IPS-18c (cell line): ENCODE measurements at regions not wholly inside any gene's neighbourhood (a gene's known extent, or its start where the extent isn't known, plus 50 kb on each side); places are given as distances from the start of the nearest gene placed in this dataset.
"Not testable (repeated sequence)": the region's sequence is repeated elsewhere in the genome, so short reads cannot be mapped to it uniquely, and the experiment has no call there.

ENCODE experiments used
- H3K4me3 ChIP-seq: 2 replicates; pipeline ENCODE4 v1.7.0; 2013; ENCODE audit warnings: low read depth, mild to moderate bottlenecking, low read length, moderate library complexity; ENCODE audit not compliant: insufficient read depth
- H3K9me3 ChIP-seq: one replicate; pipeline ENCODE4 v1.6.1; 2013; ENCODE audit warnings: mild to moderate bottlenecking, low read length, moderate library complexity; ENCODE audit not compliant: control insufficient read depth, insufficient read depth

DNA sequence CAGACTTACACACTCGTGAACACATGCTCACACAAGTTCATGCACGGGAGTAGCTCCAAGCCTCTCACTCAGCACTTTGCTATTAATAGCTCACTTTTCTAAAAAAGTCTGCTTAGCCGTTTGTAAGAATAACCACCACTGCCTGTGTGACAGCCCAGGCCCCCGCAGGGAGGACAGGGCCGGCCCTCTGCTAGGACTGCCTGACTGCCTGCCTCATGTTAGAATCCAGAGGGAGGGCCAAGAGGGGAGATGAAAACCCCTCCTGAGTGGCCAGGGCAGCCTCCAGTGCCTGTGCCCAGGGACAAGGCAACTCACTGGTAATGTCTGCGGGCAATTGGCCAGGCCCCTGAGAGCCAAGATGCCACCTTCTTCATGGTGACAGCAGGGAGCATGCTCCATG lies 152.9 kb upstream of the PLGLB2 start:
- H3K9me3 ChIP-seq, H3K4me3 ChIP-seq: not testable (repeated sequence)

DNA sequence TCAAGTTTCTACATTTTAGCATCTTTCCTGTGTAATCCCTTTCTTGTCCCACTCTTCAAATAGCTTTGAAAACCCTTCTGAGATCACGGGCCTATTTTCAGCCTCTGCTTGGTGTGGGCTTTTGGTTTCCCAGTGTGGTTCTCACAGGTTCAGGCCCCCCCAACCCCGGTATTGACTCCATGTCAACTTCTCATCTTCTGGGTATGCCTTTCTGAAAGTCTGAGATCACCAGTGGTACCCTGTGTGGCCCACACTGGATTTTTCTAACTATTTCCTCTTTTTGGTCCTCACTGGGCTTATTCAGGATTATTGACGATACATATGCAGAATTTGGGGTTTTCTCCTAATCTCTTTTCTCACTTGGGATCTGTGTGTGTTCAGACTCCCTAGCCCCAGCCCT lies 146.9 kb upstream of the PLGLB2 start:
- H3K9me3 ChIP-seq, H3K4me3 ChIP-seq: not testable (repeated sequence)

DNA sequence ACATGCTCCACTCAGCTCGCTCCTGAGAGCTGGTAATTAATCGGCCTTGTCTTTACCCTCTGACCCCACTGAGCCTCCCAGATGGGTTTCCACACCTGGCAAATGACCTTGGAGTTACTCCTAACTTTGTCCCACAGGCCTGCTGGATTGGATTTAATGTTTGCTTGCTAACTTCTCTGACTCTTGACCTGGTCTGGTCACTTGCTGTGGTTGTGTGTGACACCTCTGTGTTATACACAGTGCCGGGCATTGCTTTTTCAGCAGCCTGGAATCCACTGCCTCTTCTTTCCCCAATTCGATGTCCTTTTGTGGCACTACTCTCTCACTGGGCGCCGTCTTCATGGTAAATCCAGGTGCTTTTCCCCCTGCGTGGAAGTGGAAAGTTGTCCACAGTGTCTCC lies 145.8 kb upstream of the PLGLB2 start:
- H3K4me3 ChIP-seq, H3K9me3 ChIP-seq: not testable (repeated sequence)

DNA sequence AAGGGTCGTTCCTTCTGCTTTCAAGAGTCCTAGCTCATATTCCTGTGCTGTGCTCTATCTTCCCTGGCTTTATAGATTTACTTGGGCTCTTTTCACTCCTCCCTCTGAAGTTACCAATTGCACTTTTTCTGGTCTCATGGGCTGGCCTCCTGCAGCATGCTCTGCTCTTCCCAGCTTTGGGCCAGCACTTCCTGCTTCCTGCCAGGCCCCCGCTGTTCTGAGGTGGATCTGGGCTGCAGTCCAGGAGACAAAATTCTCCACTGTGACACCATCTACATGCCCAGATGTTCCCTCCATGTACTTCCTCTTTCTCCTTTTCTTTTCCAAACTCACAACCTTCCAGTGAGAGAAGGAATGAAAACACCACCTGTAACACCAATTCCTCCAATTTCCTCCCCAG lies 145.2 kb upstream of the PLGLB2 start:
- H3K4me3 ChIP-seq, H3K9me3 ChIP-seq: not testable (repeated sequence)

DNA sequence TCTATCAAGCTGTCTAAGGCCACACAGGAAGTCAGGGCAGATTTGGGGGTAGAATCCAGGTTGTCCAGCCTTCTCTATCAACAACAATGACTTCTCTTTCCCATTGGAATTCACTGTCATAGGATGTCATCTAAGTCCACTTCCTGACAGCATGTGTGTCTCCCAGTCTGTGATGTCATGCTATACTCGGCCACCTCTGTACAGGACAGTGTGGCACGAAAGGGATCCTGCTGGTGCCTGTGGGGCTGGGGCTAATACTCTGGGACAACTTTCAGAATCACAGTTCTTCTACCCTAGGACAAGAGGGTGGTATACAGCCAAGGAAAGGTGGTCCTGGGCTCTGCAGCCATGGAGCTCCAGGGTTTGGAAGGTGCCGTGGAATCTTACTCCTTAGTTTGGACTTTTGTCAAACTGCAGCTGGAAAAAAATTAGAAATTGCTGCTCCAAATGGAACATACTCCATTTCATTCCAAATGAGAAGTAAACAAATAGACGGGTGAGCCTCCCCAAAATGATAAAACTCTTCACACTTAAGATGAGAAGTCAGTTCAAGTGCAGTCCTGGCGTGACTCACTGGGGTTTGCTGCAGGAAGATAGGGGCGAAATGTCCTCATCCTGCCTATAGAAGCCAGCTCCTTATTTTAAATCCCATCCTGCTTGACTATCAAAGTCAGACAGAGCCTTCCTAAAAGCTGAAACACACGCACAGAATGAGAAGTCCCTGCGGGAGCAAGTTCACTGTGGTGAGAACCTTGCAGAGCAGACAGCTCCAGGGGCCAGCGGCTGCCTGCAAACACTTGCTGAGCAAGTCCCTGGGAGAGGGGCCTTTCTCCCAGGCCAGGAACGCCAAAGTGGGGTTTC lies 144.2 kb upstream of the PLGLB2 start:
- H3K4me3 ChIP-seq = not testable (repeated sequence)

DNA sequence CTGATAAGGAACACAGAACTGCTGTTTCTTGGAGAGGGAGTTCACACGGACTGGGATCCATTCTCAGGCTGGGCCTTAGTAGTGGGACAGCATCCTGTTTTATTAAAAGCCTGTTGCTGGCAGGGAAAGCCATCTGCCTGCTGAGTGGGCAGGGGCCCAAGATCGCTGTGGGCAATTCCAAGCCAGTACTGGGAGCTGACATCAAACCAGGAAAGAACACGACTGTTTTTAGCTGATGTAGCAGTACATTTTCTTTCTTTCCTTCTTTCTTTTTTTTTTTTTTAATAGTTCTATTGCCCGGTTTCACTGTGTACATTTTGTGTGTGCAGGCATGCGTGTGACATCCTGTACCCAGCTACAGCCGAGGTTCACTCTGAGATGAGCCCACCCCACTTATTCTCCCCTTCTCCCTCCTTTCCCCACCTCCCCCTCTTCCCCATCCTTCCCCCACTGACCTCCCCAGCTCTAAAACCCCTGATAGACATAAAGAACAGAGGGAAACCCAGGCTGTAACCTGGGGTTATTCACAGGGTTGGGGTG lies 143.5 kb upstream of the PLGLB2 start:
- H3K4me3 ChIP-seq, H3K9me3 ChIP-seq: not testable (repeated sequence)

More for the DNA sequence above, 144.2 kb upstream of the PLGLB2 start:
- H3K9me3 ChIP-seq = not testable (repeated sequence)

DNA sequence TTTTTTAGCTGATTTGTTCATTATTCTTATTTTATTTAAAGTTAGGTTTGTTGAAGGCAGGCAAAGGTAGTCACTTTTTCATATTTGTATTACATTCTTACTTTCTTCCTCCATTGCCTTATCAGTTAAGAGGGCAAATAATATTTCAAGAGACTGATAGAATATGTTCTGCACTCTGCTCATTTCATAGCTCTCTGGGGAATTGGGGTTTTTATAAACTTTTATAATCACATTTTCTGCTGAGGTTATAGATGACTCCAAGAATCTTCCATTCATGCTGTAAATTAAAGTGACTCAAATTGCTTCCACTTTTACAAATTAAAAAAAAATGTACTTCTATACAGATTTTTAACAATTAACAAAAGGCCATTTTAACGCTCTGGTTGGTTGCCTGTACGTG lies 142.9 kb upstream of the PLGLB2 start:
- not testable (repeated sequence) for H3K9me3 ChIP-seq, H3K4me3 ChIP-seq

DNA sequence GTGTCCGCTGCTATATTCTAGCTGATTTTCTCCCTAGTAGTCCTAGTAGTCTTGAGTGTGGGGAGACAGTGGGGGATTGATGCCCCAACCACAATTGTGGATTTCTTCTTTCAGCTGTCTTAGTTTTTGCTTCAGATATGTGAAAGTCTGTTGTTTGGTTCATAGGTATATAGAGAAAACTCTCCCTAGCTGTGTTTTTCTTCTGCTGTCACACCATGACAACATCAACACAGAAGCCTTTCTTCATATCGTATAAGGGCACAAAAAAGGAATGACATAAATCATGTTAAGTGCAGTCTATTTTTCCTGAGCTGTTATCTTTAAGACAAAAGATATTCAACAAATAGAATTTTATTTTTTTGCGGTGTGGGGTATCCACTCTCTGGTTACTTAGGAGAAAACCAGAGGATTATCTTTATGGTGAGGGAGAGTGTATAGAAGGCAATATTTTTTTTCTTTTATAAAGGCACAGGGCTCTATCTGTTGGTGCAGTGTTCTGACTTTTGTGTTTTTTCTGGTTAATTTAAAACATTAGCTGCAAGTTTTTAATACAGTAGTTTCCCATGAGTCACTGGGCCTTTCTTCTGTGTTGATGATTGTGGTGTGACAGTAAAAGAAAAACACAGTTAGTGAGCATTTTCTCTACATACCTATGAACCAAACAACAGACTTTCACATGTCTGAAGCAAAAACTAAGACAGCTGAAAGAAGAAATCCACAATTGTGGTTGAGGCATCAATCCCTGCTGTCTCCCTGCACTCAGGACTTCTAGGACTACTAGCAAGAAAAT lies 139.3 kb upstream of the PLGLB2 start:
- H3K4me3 ChIP-seq, H3K9me3 ChIP-seq: not testable (repeated sequence)

DNA sequence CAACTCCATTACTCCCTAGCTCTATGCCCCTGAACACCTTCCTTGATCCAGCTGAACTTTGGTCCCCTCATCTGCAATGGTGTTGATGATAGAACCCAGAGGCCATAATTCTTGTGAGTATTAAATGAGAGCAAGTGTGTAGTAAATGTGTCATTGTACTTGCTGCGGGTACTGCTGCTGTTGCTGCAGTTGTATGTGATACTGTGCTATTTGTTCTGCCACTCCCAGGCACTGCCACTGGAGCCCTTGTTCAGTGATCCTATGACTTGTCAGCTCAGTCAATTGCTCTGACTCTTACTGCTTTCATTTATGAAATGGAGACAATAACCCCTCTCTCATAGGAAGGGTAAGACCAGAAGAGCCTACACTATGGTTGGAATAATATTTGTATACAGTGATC lies 136.9 kb upstream of the PLGLB2 start:
- H3K4me3 ChIP-seq, H3K9me3 ChIP-seq: not testable (repeated sequence)

GRCh38 chr2:87611416-87611815 lies 136.5 kb upstream of the PLGLB2 start:
- H3K9me3 ChIP-seq, H3K4me3 ChIP-seq: not testable (repeated sequence)

DNA sequence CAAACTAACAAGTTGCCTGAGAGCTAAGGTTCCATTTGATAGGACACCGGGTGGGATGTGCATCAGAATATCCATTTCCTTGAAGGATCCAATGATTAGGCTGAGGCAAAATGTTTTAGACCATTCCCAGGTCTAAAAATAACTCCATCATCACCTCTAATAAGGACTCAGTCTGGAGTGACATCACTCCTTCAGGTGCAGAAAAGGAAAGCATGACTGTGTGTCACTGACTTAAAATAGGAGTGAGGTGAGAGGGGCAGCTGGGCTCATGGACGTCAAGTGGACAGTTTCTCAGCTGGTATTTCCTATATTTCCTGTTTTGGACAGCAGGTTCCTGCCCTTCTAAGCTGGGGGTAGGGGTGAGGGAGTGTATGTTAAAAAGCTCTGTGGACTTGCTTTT lies 135.9 kb upstream of the PLGLB2 start:
- H3K4me3 ChIP-seq, H3K9me3 ChIP-seq: not testable (repeated sequence)

DNA sequence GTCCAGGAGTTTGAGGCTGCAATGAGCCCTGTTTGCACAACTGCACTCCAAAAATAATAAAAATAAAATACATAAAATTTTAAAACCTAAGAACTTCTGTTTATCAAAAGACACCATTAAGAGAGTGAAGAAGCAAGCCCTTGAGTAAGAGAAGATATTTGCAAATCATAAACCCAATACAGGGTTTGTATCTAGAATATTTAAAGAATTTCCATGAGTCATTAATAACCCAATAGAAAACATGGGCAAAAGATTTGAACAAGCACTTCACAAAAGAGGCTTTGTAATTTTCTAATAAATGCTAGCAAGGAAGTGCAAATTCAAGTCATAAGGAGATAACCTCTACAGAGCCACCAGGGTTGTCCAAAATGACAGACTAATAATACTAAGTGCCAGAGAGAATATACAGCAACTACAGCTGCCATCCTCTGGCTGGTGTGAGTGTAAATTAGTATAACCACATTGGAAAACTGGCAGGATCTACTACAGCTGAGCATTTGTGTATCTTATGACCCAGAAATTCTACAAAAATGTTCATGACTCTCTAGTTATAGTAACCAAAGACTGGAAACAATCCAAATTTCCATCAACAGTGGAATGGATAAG lies 133.0 kb upstream of the PLGLB2 start:
- H3K4me3 ChIP-seq, H3K9me3 ChIP-seq: not testable (repeated sequence)

DNA sequence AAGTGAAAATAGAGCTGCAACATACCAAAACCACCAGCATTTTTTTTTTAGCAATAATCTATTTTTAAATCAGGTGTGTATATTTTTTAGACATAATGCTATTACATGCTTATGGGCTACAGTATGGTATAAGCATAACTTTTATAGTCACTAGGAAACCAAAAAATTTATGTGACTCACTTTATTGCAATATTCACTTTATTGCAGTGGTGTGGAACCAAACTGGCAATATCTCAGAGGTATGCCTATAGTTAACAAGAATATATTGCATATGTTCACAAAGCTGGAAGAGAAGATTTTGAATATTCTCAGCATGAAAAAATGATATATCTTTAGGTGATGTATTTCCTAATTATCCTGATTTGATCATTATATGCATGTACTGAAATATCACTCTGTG lies 128.8 kb upstream of the PLGLB2 start:
- not testable (repeated sequence) for H3K9me3 ChIP-seq, H3K4me3 ChIP-seq

DNA sequence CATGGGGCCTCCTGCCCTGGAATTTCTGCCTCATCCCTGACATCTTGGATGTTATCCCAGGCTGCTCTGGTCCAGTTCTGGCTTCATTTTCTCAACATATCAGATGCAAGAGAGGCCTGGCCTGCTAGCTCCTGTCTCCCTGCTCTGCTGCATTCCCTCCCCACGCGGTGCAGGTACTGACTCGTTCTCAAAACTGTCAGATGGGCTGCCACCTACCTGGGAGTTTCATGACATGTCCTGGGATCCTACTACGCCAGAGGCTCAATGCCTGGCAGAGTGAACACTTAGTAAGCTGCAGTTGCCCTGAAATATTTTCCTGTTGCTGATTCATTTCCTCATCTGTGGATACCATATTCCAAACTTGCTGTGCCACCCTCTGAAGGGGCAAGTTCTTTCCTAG lies 126.7 kb upstream of the PLGLB2 start:
- not testable (repeated sequence) for H3K9me3 ChIP-seq

DNA sequence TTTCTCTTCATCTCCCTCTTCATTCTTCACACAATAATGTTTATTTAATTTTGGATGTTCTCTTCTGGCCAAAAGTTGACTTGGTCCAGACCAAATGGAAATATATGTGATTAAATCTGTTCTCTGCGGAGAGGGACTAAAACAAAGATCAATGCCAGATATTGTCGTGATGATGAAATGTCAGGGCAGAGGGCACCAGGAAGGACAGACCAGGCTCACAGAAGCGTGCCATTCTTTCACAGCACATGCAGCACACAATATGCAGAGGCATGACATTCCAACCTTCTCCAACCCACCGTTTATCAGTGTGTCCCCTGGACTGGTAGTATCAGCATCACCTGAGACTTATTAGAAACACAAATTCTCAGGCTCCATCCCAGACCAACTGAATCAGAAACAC lies 125.2 kb upstream of the PLGLB2 start:
- H3K9me3 ChIP-seq, H3K4me3 ChIP-seq: not testable (repeated sequence)

More for the DNA sequence above, 126.7 kb upstream of the PLGLB2 start:
- not testable (repeated sequence) for H3K4me3 ChIP-seq

DNA sequence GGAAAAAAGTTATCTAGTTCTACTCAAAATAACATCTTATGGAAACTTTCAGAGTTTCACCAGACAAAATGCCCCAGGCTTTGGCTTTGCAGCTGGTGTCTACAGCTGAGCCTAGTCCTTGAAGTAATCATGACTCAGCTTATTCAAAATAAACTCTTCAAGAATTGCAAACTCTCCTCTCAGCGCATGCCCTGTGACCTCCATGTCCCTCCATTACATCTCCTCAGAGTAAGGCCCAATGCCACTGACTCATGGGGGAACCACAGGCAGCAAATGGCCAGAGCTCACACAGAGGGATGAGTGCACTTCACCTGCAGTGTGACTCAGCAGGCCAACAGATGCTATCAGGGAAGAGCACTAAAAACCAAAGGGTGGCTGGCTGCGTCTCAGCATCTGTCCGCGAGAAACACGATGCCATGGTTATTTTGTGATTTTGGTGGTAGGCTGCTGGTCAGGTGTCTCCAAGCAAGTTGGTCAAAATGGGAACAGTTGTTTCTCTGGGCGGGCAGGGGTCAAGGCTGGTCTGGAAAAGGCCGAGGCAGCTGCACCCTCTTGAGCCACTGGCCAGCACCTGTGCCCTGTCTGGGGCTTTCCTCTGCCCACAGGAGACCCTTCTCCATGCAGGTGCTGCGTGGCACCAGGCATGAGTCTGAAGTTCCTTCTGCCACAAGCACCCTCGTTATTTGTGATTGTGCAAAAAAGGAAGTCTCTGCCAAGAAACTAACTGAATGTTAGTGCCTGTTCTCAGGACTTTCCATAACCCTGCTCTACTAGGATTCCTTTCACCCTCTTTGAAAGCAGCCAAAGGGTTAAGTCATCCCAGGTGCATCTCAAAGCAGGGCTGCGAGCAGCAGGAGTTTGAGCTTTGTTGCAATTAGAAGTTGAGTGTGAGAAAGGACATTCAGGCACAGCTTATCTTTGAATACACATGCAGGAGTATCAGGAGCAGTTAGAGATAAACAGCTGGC lies 118.1 kb upstream of the PLGLB2 start:
- H3K4me3 ChIP-seq = not testable (repeated sequence)

DNA sequence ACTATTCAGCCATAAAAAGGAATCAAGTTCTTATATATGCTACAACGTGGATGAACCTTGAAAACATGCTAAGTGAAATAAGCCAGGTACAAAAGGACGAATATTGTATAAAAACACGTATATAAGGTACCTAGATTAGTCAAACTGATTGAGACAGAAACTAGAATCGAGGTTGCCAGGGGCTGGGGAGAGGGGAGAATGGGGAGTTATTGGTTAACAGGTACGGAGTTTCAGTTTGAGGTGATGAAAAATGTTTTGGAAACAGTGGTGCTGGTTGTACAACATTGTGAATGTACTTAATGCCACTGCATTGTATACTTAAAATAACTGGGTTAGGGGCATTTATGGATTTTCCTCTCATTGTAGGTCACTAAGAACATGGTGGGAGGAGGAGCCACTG lies 117.0 kb upstream of the PLGLB2 start:
- H3K4me3 ChIP-seq, H3K9me3 ChIP-seq: not testable (repeated sequence)

More for the DNA sequence above, 118.1 kb upstream of the PLGLB2 start:
- H3K9me3 ChIP-seq = not testable (repeated sequence)
